ENCODE measurements at regions not wholly inside any gene's neighbourhood (a gene's known extent, or its start where the extent isn't known, plus 50 kb on each side); places are given as distances from the start of the nearest gene placed in this dataset.
"Not testable (repeated sequence)": the region's sequence is repeated elsewhere in the genome, so short reads cannot be mapped to it uniquely, and the experiment has no call there.

GRCh38 chr6:85908120-85908519, 265.4 kb upstream of the SYNCRIP start:
- not testable (repeated sequence) for H3K27me3 ChIP-seq (ENCODE audit: insufficient read depth, low read length); H3K36me3 ChIP-seq (ENCODE audit: insufficient read depth, low read length); H3K4me3 ChIP-seq (ENCODE audit: low read length); H3K4me1 ChIP-seq (ENCODE audit: insufficient read depth, low read length); H2AFZ ChIP-seq (ENCODE audit: low read depth, low read length); H3K9me3 ChIP-seq (ENCODE audit: low read length)

GRCh38 chr6:85892346-85892745, 249.7 kb upstream of the SYNCRIP start:
- Histone ChIP-seq H2AFZ (ENCODE audit: low read depth, low read length) (no peak overlapping the region), H3K27me3 (ENCODE audit: insufficient read depth, low read length) (no peaks in the 10 kb centered on the region), H3K4me1 (ENCODE audit: insufficient read depth, low read length) (no peaks in the 10 kb centered on the region), H3K9me3 (ENCODE audit: low read length) (no peaks in the 10 kb centered on the region), H3K4me3 (ENCODE audit: low read length) (no peak overlapping the region), H3K36me3 (ENCODE audit: insufficient read depth, low read length) (no peaks in the 10 kb centered on the region)

- H3K27me3 ChIP-seq (ENCODE audit: insufficient read depth, low read length): no peaks in the 10 kb centered on the region
- no peaks in the 10 kb centered on the region for H3K9me3 ChIP-seq (ENCODE audit: low read length)
- H3K4me1 ChIP-seq (ENCODE audit: insufficient read depth, low read length): no peaks in the 10 kb centered on the region
- no peaks in the 10 kb centered on the region for H3K36me3 ChIP-seq (ENCODE audit: insufficient read depth, low read length)
- no peak overlapping the region for H2AFZ ChIP-seq (ENCODE audit: low read depth, low read length)
- no peak overlapping the region for H3K4me3 ChIP-seq (ENCODE audit: low read length)
These were observed 244.8 kb upstream of the SYNCRIP start for GRCh38 chr6:85887461-85887860.

GRCh38 chr6:85868685-85869084, 226.0 kb upstream of the SYNCRIP start:
- Histone ChIP-seq H3K36me3 (ENCODE audit: insufficient read depth, low read length) (no peaks in the 10 kb centered on the region), H3K4me3 (ENCODE audit: low read length) (no peak overlapping the region), H3K9me3 (ENCODE audit: low read length) (no peaks in the 10 kb centered on the region), H3K27me3 (ENCODE audit: insufficient read depth, low read length) (no peaks in the 10 kb centered on the region), H2AFZ (ENCODE audit: low read depth, low read length) (no peak overlapping the region), H3K4me1 (ENCODE audit: insufficient read depth, low read length) (peaks cover 10% of the 10 kb centered on the region)

- no peak overlapping the region for H2AFZ ChIP-seq (ENCODE audit: low read depth, low read length)
These were observed 224.9 kb upstream of the SYNCRIP start for GRCh38 chr6:85867595-85867994.

GRCh38 chr6:85866758-85867401, 224.2 kb upstream of the SYNCRIP start:
- H3K36me3 ChIP-seq (ENCODE audit: insufficient read depth, low read length): no peaks in the 10 kb centered on the region
- no peaks in the 10 kb centered on the region for H3K27me3 ChIP-seq (ENCODE audit: insufficient read depth, low read length)
- H3K9me3 ChIP-seq (ENCODE audit: low read length): no peaks in the 10 kb centered on the region
- H3K4me3 ChIP-seq (ENCODE audit: low read length): no peak overlapping the region
- no peak overlapping the region for H2AFZ ChIP-seq (ENCODE audit: low read depth, low read length)
- H3K4me1 ChIP-seq (ENCODE audit: insufficient read depth, low read length): peaks cover 10% of the 10 kb centered on the region

More at GRCh38 chr6:85867595-85867994, 224.9 kb upstream of the SYNCRIP start:
- Histone ChIP-seq H3K27me3 (ENCODE audit: insufficient read depth, low read length) (no peaks in the 10 kb centered on the region), H3K9me3 (ENCODE audit: low read length) (no peaks in the 10 kb centered on the region), H3K4me3 (ENCODE audit: low read length) (no peak overlapping the region), H3K36me3 (ENCODE audit: insufficient read depth, low read length) (no peaks in the 10 kb centered on the region), H3K4me1 (ENCODE audit: insufficient read depth, low read length) (peaks cover 10% of the 10 kb centered on the region)

- peak overlapping the region; percentile 26 for H3K4me3 ChIP-seq (ENCODE audit: low read length)
- H3K27me3 ChIP-seq (ENCODE audit: insufficient read depth, low read length): no peaks in the 10 kb centered on the region
- peaks cover 10% of the 10 kb centered on the region for H3K4me1 ChIP-seq (ENCODE audit: insufficient read depth, low read length)
- peak overlapping the region; percentile 13 for H2AFZ ChIP-seq (ENCODE audit: low read depth, low read length)
- H3K9me3 ChIP-seq (ENCODE audit: low read length): no peaks in the 10 kb centered on the region
- H3K36me3 ChIP-seq (ENCODE audit: insufficient read depth, low read length): no peaks in the 10 kb centered on the region
These were observed 223.7 kb upstream of the SYNCRIP start for GRCh38 chr6:85866370-85866730.

- peaks cover 10% of the 10 kb centered on the region for H3K4me1 ChIP-seq (ENCODE audit: insufficient read depth, low read length)
- H3K27me3 ChIP-seq (ENCODE audit: insufficient read depth, low read length): no peaks in the 10 kb centered on the region
- no peaks in the 10 kb centered on the region for H3K36me3 ChIP-seq (ENCODE audit: insufficient read depth, low read length)
- no peaks in the 10 kb centered on the region for H3K9me3 ChIP-seq (ENCODE audit: low read length)
- peak overlapping the region; percentile 13 for H2AFZ ChIP-seq (ENCODE audit: low read depth, low read length)
- peak overlapping the region; percentile 26 for H3K4me3 ChIP-seq (ENCODE audit: low read length)
These were observed 223.0 kb upstream of the SYNCRIP start for GRCh38 chr6:85865420-85866369.

GRCh38 chr6:85864453-85865401, 222.0 kb upstream of the SYNCRIP start:
- Histone ChIP-seq H3K9me3 (ENCODE audit: low read length) (no peaks in the 10 kb centered on the region), H3K27me3 (ENCODE audit: insufficient read depth, low read length) (no peaks in the 10 kb centered on the region), H3K4me1 (ENCODE audit: insufficient read depth, low read length) (peaks cover 10% of the 10 kb centered on the region), H3K36me3 (ENCODE audit: insufficient read depth, low read length) (no peaks in the 10 kb centered on the region), H3K4me3 (ENCODE audit: low read length) (no peak overlapping the region), H2AFZ (ENCODE audit: low read depth, low read length) (no peak overlapping the region)

- no peak overlapping the region for H2AFZ ChIP-seq (ENCODE audit: low read depth, low read length)
- H3K4me3 ChIP-seq (ENCODE audit: low read length): no peak overlapping the region
- no peaks in the 10 kb centered on the region for H3K36me3 ChIP-seq (ENCODE audit: insufficient read depth, low read length)
- no peaks in the 10 kb centered on the region for H3K4me1 ChIP-seq (ENCODE audit: insufficient read depth, low read length)
- H3K27me3 ChIP-seq (ENCODE audit: insufficient read depth, low read length): no peaks in the 10 kb centered on the region
- no peaks in the 10 kb centered on the region for H3K9me3 ChIP-seq (ENCODE audit: low read length)
These were observed 213.5 kb upstream of the SYNCRIP start for GRCh38 chr6:85856235-85856634.

GRCh38 chr6:85838351-85839119, 195.8 kb upstream of the SYNCRIP start:
- H3K4me1 ChIP-seq (ENCODE audit: insufficient read depth, low read length); H3K36me3 ChIP-seq (ENCODE audit: insufficient read depth, low read length); H3K9me3 ChIP-seq (ENCODE audit: low read length); H3K4me3 ChIP-seq (ENCODE audit: low read length); H2AFZ ChIP-seq (ENCODE audit: low read depth, low read length); H3K27me3 ChIP-seq (ENCODE audit: insufficient read depth, low read length): not testable (repeated sequence)

GRCh38 chr6:85828973-85829372, 186.3 kb upstream of the SYNCRIP start:
- H3K9me3 ChIP-seq (ENCODE audit: low read length): no peaks in the 10 kb centered on the region
- H3K27me3 ChIP-seq (ENCODE audit: insufficient read depth, low read length): no peaks in the 10 kb centered on the region
- no peak overlapping the region for H3K4me3 ChIP-seq (ENCODE audit: low read length)
- H3K4me1 ChIP-seq (ENCODE audit: insufficient read depth, low read length): no peaks in the 10 kb centered on the region
- no peaks in the 10 kb centered on the region for H3K36me3 ChIP-seq (ENCODE audit: insufficient read depth, low read length)
- no peak overlapping the region for H2AFZ ChIP-seq (ENCODE audit: low read depth, low read length)

Data from neuron (in vitro differentiated cells).